GM12878 (cell line): ENCODE measurements at regions not wholly inside any gene's neighbourhood (a gene's known extent, or its start where the extent isn't known, plus 50 kb on each side); places are given as distances from the start of the nearest gene placed in this dataset.

ENCODE experiments used
- EP300 ChIP-seq, 2 experiments: fragments of 150-350 bp in 1 of 2; IDR thresholded peaks; 2 replicates each; pipeline ENCODE4 v1.6.1; 2011 to 2012; ENCODE audit warnings: low read depth in 2 of 2, low read length in 2 of 2, borderline replicate concordance in 1 of 2, improper control_type of control experiment in 1 of 2, inconsistent platforms in 1 of 2; ENCODE audit not compliant: control insufficient read depth in 1 of 2
- EZH2 ChIP-seq: IDR thresholded peaks from 2 replicates; pipeline ENCODE4 v1.6.1; 2012; ENCODE audit warnings: low read depth, mild to moderate bottlenecking, control low read depth, inconsistent platforms, low read length, borderline replicate concordance; ENCODE audit not compliant: control insufficient read depth
- HDGF ChIP-seq: fragments of 450-650 bp; IDR thresholded peaks from 2 replicates; pipeline ENCODE4 v1.6.1; 2016; ENCODE audit warnings: antibody characterized with exemption
- NBN ChIP-seq: fragments of 450-650 bp; IDR thresholded peaks from 2 replicates; pipeline ENCODE4 v1.6.1; 2016
- ZNF217 ChIP-seq: fragments of 450-650 bp; IDR thresholded peaks from 2 replicates; pipeline ENCODE4 v1.6.1; 2017; ENCODE audit warnings: antibody characterized with exemption, mild to moderate bottlenecking

DNA sequence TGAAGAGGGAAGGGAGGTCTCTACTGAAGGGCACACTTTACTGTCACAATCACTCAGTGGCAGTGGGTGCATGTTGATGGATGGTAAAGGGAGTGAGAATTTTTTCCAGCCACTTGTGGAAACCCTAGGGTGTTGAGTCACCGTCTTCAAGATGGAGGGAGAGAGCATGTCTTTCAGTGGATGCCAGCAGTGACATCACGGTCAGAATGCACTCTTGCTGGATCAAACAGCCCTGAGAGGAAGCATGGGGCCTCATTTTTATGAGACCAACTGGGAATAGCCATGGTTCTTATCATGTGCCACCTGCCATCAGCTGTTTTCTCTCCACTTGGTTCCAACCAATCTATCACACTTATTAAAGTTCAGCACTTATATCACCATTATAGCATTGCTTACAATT is 182.5 kb downstream of the KCNRG start:
- TF ChIP-seq EZH2 (no peak), EP300 (IDR thresholded peaks at IDR 0.05; ENCODE audit: borderline replicate concordance in 1 of 2, control insufficient read depth in 1 of 2, low read depth in 2 of 2, low read length in 2 of 2) (no peak), ZNF217 (no peak), NBN (no peak), HDGF (no peak)
